Mesenchymal stem cell (in vitro differentiated cells and primary cell): ENCODE measurements at regions not wholly inside any gene's neighbourhood (a gene's known extent, or its start where the extent isn't known, plus 50 kb on each side); places are given as distances from the start of the nearest gene placed in this dataset.

ENCODE experiments used
- DNase-seq: peaks from one replicate; pipeline ENCODE4 v3.0.0-alpha.2; 2013
- H2AFZ ChIP-seq: one replicate; pipeline ENCODE4 v1.6.1; 2013; ENCODE audit warnings: low read depth, mild to moderate bottlenecking, control low read depth, inconsistent platforms, low read length, moderate library complexity
- H2AK5ac ChIP-seq: 2 replicates; pipeline ENCODE4 v1.6.1; 2013; ENCODE audit warnings: low read length, moderate library complexity, mild to moderate bottlenecking, inconsistent platforms; ENCODE audit not compliant: severe bottlenecking
- H2BK120ac ChIP-seq: one replicate; pipeline ENCODE4 v1.6.1; 2013; ENCODE audit warnings: low read depth, mild to moderate bottlenecking, inconsistent platforms, low read length, moderate library complexity
- H2BK12ac ChIP-seq, 2 experiments: one replicate each; pipeline ENCODE4 v1.6.1; 2013; ENCODE audit warnings: inconsistent platforms in 2 of 2, low read length in 2 of 2, mild to moderate bottlenecking in 2 of 2, moderate library complexity in 2 of 2, control low read depth in 1 of 2
- H2BK15ac ChIP-seq: one replicate; pipeline ENCODE4 v1.6.1; 2013; ENCODE audit warnings: mild to moderate bottlenecking, low read depth, inconsistent platforms; ENCODE audit not compliant: poor library complexity, severe bottlenecking
- H2BK5ac ChIP-seq: 2 replicates; pipeline ENCODE4 v1.6.1; 2013; ENCODE audit warnings: low read depth, mild to moderate bottlenecking, low read length, control low read depth, inconsistent platforms; ENCODE audit not compliant: poor library complexity, severe bottlenecking
- H3K14ac ChIP-seq, 2 experiments: one replicate each; pipeline ENCODE4 v1.6.1; 2013; ENCODE audit warnings: inconsistent platforms in 2 of 2, low read length in 2 of 2, control low read depth in 1 of 2, mild to moderate bottlenecking in 1 of 2, moderate library complexity in 1 of 2
- H3K18ac ChIP-seq, 2 experiments: one replicate each; pipeline ENCODE4 v1.6.1; 2013; ENCODE audit warnings: inconsistent platforms in 2 of 2, low read length in 2 of 2, control low read depth in 1 of 2, low read depth in 1 of 2, mild to moderate bottlenecking in 1 of 2
- H3K23ac ChIP-seq, 2 experiments: one replicate each; pipeline ENCODE4 v1.6.1; 2013; ENCODE audit warnings: inconsistent platforms in 2 of 2, low read length in 2 of 2, mild to moderate bottlenecking in 2 of 2, moderate library complexity in 2 of 2, control low read depth in 1 of 2
- H3K27ac ChIP-seq: 2 replicates; pipeline ENCODE4 v1.5.1; 2013; ENCODE audit warnings: mild to moderate bottlenecking, moderate library complexity, low read length, control low read depth, inconsistent platforms; ENCODE audit not compliant: poor library complexity, severe bottlenecking
- H3K27me3 ChIP-seq, 2 experiments: 2 replicates each; pipeline versions ENCODE4 v1.6.1 to v1.7.0; 2013; ENCODE audit warnings: low read length in 2 of 2, mild to moderate bottlenecking in 2 of 2, moderate library complexity in 2 of 2, control low read depth in 1 of 2, inconsistent platforms in 1 of 2; ENCODE audit not compliant: control insufficient read depth in 1 of 2, insufficient read depth in 1 of 2
- H3K36me3 ChIP-seq, 2 experiments: 2 replicates each; pipeline versions ENCODE4 v1.6.1 to v1.7.0; 2013; ENCODE audit warnings: low read length in 2 of 2, control low read depth in 1 of 2, inconsistent platforms in 1 of 2, low read depth in 1 of 2, mild to moderate bottlenecking in 1 of 2; ENCODE audit not compliant: insufficient read depth in 2 of 2, control insufficient read depth in 1 of 2
- H3K4ac ChIP-seq, 2 experiments: one replicate each; pipeline ENCODE4 v1.6.1; 2013; ENCODE audit warnings: inconsistent platforms in 2 of 2, low read length in 2 of 2, mild to moderate bottlenecking in 2 of 2, moderate library complexity in 2 of 2, control low read depth in 1 of 2, low read depth in 1 of 2
- H3K4me1 ChIP-seq: 2 replicates; pipeline ENCODE4 v1.6.1; 2013; ENCODE audit warnings: low read depth, low read length, control low read depth; ENCODE audit not compliant: control insufficient read depth, insufficient read depth
- H3K4me2 ChIP-seq: 2 replicates; pipeline ENCODE4 v1.6.1; 2013; ENCODE audit warnings: low read length, mild to moderate bottlenecking, inconsistent platforms; ENCODE audit not compliant: poor library complexity, severe bottlenecking
- H3K4me3 ChIP-seq, 2 experiments: 2 replicates each; pipeline versions ENCODE4 v1.5.1 to v1.7.0; 2013; ENCODE audit warnings: low read length in 2 of 2, mild to moderate bottlenecking in 2 of 2, control low read depth in 1 of 2, low read depth in 1 of 2; ENCODE audit not compliant: insufficient read depth in 1 of 2
- H3K79me1 ChIP-seq: replicated peaks from 2 replicates; pipeline ENCODE4 v1.6.1; 2013; ENCODE audit warnings: mild to moderate bottlenecking, control low read depth, low read length, inconsistent platforms; ENCODE audit not compliant: poor library complexity, severe bottlenecking
- H3K9ac ChIP-seq: 2 replicates; pipeline ENCODE4 v1.7.0; 2013; ENCODE audit warnings: mild to moderate bottlenecking, low read length, moderate library complexity
- H3K9me3 ChIP-seq: 2 replicates; pipeline ENCODE4 v1.7.0; 2013; ENCODE audit warnings: mild to moderate bottlenecking, low read length; ENCODE audit not compliant: control insufficient read depth
- H4K8ac ChIP-seq: one replicate; pipeline ENCODE4 v1.6.1; 2013; ENCODE audit warnings: inconsistent platforms, mild to moderate bottlenecking, low read length, moderate library complexity
- H4K91ac ChIP-seq: one replicate; pipeline ENCODE4 v1.6.1; 2013; ENCODE audit warnings: mild to moderate bottlenecking, low read length, inconsistent platforms
- WGBS: methylation state at CpG from one replicate; pipeline ENCODE4 v1.1.7; 2013; ENCODE audit warnings: mixed read lengths; 5-methylcytosine and 5-hydroxymethylcytosine counted together

DNA sequence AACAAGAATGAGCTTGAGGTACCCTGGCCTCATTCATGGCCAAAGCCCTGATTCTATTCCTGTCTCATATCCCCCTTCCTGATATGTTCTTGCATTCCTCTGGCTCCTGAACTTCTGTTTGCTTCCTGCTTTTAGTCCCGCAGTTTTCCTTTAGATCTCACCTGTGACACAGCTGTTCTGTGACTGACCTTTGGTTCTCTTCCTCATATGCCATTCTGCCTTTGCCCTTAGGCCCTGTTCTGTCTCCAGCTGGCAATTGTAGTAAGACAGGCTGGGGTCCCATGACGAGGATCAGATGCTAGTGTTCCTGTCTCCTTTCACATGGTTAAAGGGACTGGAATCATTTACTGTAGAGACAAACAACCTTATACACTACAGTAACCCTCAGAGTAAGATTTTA is 59.0 kb upstream of the PDE3B start:
- no peak overlapping the region for H3K4me3 ChIP-seq
- no peak overlapping the region for H3K14ac ChIP-seq
- H2AK5ac ChIP-seq: no peak overlapping the region
- H3K27ac ChIP-seq: no peak overlapping the region
- no peaks in the 10 kb centered on the region for H3K36me3 ChIP-seq
- H2BK5ac ChIP-seq: no peak overlapping the region
- H3K4ac ChIP-seq: no peak overlapping the region
- no peak for DNase-seq
- H3K9me3 ChIP-seq: no peaks in the 10 kb centered on the region
- H3K4me1 ChIP-seq: no peaks in the 10 kb centered on the region
- 78% methylated on average over 1 of the region's 2 CpGs for WGBS
- no peak overlapping the region for H3K4me2 ChIP-seq
- H3K23ac ChIP-seq: no peak overlapping the region
- H3K9ac ChIP-seq: no peak overlapping the region
- peaks cover 0 to 3% of the 10 kb centered on the region in 2 experiments for H3K27me3 ChIP-seq
- H2BK12ac ChIP-seq: no peak overlapping the region
- H4K8ac ChIP-seq: no peak overlapping the region
- H2AFZ ChIP-seq: no peak overlapping the region
- no peak overlapping the region for H2BK15ac ChIP-seq
- no peak overlapping the region for H2BK120ac ChIP-seq
- no peak overlapping the region for H4K91ac ChIP-seq
- H3K18ac ChIP-seq: no peak overlapping the region
- H3K79me1 ChIP-seq: no peaks in the 10 kb centered on the region

DNA sequence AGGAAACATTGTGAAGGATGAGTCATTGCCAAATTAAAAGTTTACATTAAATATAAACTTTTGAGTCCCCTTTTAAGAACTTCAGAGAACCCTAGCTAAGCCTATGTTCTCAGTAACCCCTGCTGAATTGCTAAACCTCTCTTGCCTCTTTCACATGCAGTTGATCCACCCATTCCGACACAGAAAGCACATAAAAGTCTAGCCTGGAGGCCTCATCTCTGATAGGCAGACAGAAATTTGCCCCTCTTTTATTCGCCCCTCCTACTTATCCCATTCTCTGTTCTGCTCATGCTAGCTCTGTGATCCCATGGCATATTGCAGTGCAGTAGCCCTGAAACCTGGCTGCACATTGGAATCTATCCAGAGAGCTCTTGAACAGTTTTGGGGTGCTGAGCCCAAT is 58.2 kb upstream of the PDE3B start:
- Histone ChIP-seq H4K8ac (no peak overlapping the region), H3K4me3 (no peak overlapping the region), H2BK5ac (no peak overlapping the region), H3K4me2 (no peak overlapping the region), H2BK15ac (no peak overlapping the region), H2AK5ac (no peak overlapping the region), H3K9ac (no peak overlapping the region), H3K36me3 (no peaks in the 10 kb centered on the region), H3K4ac (no peak overlapping the region), H2BK12ac (no peak overlapping the region), H3K23ac (no peak overlapping the region), H3K79me1 (no peaks in the 10 kb centered on the region), H3K27me3 (peaks cover 0 to 3% of the 10 kb centered on the region in 2 experiments), H3K18ac (no peak overlapping the region), H3K4me1 (no peaks in the 10 kb centered on the region), H2BK120ac (no peak overlapping the region), H2AFZ (no peak overlapping the region), H3K14ac (no peak overlapping the region), H4K91ac (no peak overlapping the region), H3K9me3 (no peaks in the 10 kb centered on the region), H3K27ac (no peak overlapping the region)
- no peak for DNase-seq
- WGBS: 92% methylated on average over 2 of the region's 2 CpGs

- Histone ChIP-seq H3K4me3 (no peak overlapping the region), H2BK5ac (no peak overlapping the region), H2AFZ (no peak overlapping the region), H4K8ac (no peak overlapping the region), H3K79me1 (no peaks in the 10 kb centered on the region), H4K91ac (no peak overlapping the region), H3K23ac (no peak overlapping the region), H3K9me3 (no peaks in the 10 kb centered on the region), H3K9ac (no peak overlapping the region), H2BK15ac (no peak overlapping the region), H3K4me1 (no peaks in the 10 kb centered on the region), H2AK5ac (no peak overlapping the region), H3K18ac (no peak overlapping the region), H3K4ac (no peak overlapping the region), H3K4me2 (no peak overlapping the region), H2BK12ac (no peak overlapping the region), H3K27me3 (peaks cover 0 to 3% of the 10 kb centered on the region in 2 experiments), H3K27ac (no peak overlapping the region), H3K36me3 (no peaks in the 10 kb centered on the region), H3K14ac (no peak overlapping the region), H2BK120ac (no peak overlapping the region)
- 77% methylated on average over 2 of the region's 2 CpGs for WGBS
- DNase-seq: no peak
Measured at GRCh38 chr11:14587258-14587657, 56.3 kb upstream of the PDE3B start.

- no peak overlapping the region for H2BK15ac ChIP-seq
- no peak overlapping the region for H3K27ac ChIP-seq
- no peaks in the 10 kb centered on the region for H3K36me3 ChIP-seq
- H3K79me1 ChIP-seq: no peaks in the 10 kb centered on the region
- no peaks in the 10 kb centered on the region for H3K4me1 ChIP-seq
- H4K8ac ChIP-seq: no peak overlapping the region
- H3K14ac ChIP-seq: no peak overlapping the region
- no peak overlapping the region for H3K4ac ChIP-seq
- no peak overlapping the region for H2AFZ ChIP-seq
- no peak overlapping the region for H4K91ac ChIP-seq
- no peak overlapping the region for H3K9ac ChIP-seq
- no peak overlapping the region for H3K4me3 ChIP-seq
- DNase-seq: no peak
- peaks cover 0 to 3% of the 10 kb centered on the region in 2 experiments for H3K27me3 ChIP-seq
- H2AK5ac ChIP-seq: no peak overlapping the region
- no peaks in the 10 kb centered on the region for H3K9me3 ChIP-seq
- no peak overlapping the region for H2BK5ac ChIP-seq
- H3K18ac ChIP-seq: no peak overlapping the region
- no peak overlapping the region for H2BK120ac ChIP-seq
- no peak overlapping the region for H3K23ac ChIP-seq
- 89% methylated on average over 1 of the region's 2 CpGs for WGBS
- no peak overlapping the region for H2BK12ac ChIP-seq
- no peak overlapping the region for H3K4me2 ChIP-seq
Measured at GRCh38 chr11:14588681-14589080, 54.9 kb upstream of the PDE3B start.
